ENCODE measurements at regions not wholly inside any gene's neighbourhood (a gene's known extent, or its start where the extent isn't known, plus 50 kb on each side); places are given as distances from the start of the nearest gene placed in this dataset.

- no peak for DNase-seq
These were observed 303.3 kb downstream of the IRF8 start for GRCh38 chr16:86202267-86202666.

GRCh38 chr16:86202760-86203426, 303.9 kb downstream of the IRF8 start:
- DNase-seq: no peak

DNA sequence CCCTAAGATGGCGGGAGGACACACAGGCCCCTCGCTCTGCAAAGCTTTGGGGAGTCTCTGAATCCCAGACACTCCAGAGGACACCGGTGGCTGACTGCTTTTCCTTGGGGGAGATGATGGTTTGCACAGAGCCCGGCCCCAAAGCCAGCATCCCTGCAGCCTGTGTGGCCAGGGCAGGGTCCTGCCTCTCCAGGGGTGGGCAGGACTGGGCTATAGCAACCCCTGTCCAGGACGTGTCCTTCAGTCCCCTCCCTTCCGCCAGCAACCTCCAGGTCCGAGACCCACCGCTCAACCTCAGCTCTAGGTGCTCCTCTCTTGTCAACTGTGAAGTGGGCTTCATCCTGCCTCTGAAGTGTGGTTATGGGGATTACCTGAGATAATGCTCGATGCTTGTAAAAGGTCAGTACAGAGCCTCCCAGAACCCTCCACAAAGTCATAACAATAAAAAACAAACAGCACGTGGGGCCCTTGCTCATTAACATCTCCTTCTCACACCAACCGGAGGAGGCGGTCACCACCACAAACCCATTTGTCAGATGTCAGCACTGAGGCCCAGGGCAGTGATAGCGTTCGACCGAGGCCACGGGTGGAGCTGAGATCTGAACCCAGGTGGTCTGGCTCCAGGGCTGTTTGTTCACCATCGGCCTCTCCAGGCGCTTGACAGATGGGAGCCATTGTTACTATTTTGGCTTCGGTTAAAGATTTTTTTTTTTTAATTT, 304.8 kb downstream of the IRF8 start:
- DNase-seq: no peak

GRCh38 chr16:86205521-86206245, 304.6 kb upstream of the FOXF1 start:
- DNase-seq: no peak

- DNase-seq: no peak
These were observed 303.0 kb upstream of the FOXF1 start for GRCh38 chr16:86207350-86207749.

DNA sequence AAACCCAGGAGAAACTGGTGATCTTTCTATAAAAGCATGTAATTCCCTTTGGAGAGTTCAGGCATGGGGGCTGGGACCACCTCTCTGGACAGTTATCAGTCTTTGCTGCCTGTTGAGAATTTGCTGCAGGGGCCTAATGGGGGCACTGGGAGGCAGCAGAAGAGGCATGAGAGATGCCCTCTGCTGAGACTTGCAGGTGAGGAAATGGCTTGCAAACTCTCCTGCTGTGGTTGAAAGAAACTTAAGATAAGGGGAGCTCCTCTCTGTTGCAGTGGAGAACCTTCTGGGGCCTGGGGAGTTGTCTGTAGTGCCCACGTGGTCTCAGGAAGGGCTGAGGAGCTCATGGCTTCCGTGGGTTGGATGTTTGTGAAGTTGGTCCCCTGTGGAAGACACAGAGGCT, 301.1 kb upstream of the FOXF1 start:
- DNase-seq: no peak

DNA sequence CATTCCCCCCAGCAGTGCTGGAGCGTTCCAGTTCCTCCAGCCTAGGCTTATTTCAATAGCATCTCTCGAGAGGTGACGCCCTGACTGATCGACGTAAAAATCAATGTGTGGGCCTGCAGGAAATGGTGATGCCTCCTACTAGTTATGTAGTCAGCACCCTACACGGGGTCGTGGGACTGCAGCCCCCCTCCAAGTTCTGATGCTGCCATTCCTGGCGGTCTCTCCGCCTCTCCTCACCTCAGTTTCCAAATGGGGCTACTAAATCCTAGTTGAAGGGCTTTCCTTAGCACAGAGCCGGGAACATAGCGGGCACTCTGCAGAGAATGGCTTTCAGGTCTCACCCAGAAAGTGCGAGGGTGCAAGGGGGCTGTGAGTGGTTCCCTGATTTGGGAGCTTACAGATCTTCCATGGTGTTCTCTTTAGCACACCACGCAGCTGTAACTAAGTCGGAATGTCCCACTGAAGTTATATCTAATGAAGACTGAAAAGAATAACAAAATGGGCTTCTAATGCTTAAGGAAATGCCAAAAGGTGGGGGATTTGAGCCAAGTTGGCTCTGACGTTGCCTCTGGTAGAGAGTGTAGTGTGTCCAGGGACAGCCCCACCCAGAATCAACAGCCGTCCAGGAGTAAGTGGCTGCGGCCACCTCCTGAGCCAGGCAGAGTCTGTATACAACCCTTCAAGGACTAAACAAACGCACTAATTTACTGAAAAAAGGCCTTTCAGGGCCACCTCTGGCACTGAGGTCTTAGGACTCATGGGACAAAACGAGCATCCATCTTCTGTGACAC, 299.7 kb upstream of the FOXF1 start:
- DNase-seq: no peak

- no peak for DNase-seq
These were observed 299.1 kb upstream of the FOXF1 start for GRCh38 chr16:86211265-86211664.

DNA sequence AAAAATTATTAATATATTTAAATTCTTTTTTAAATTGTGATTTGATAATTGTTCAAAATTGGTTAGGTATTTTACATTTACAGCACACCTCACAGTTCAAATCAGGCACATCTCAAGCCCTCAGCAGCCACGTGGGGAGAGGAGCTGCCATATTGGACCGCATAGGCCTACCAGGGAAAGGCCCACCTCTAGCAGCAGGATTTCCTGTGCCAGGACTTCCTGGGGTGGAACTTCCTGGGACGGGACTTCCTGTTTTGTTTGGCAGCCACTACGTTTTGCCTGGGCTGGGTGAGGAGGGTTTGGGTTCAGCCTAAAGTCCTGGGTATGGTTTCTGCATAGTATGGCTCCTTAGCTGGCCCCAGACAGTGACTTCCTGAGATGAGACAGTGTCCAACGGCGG, 298.5 kb upstream of the FOXF1 start:
- no peak for DNase-seq

DNA sequence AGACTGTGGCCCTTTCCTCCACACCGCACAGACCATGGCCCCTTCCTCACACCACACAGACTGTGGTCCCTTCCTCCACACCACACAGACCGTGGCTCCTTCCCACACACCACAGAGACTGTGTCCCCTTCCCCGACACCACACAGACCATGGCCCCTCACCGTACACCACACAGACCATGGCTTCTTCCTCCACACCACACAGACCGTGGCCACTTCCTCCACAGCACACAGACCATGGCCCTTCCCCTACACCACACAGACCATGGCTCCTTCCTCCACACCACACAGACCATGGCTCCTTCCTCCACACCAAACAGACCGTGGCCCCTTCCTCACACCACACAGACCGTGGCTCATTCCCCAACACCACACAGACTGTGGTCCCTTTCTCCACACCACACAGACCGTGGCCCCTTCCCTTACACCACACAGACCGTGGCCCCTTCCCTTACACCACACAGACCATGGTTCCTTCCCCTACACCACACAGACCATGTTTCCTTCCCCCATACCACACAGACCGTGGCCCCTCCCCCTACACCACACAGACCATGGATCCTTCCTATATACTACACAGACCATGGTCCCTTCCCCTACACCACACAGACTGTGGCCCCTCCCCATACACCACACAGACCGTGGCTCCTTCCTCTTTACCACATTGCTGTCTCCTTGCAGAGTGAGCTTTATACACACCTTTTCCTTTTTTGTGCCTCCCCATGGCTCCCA, 297.5 kb upstream of the FOXF1 start:
- no peak for DNase-seq

DNA sequence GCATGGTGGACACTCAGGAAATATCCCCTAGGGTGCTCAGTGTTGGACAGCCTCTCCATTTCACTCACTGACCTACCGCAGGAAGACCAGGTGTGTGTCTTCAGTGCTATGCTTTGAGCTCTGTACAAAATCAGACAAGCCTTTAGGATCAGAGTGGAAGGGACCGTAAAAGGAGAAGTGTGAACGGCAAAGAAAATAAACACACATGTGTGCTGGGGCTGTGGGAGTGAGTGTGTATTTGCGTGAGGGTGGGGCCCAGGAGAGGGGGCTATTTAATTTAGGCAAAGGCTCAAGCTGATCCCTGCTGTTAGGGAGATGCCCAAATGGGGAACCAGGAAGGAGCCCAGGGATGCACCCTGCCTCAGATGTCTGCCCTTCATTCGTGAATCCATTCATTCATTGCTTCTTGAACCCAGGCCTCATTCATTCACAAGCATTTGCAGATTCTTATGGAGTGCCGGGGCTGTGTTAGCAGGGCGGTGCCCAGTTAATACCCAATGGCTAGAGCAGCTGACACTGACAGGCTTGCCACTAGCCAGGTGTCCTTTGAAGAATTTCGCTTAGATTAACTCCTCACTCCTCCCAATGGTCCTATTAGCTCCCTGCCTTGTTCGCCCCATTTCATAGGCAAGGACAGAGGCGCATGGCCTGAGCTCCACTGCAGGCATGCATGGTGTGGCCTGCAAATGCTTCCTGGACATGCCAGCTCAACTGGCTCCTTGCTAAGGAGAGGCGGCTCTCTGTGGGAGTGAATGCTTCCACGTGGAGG, 296.7 kb upstream of the FOXF1 start:
- no peak for DNase-seq

DNA sequence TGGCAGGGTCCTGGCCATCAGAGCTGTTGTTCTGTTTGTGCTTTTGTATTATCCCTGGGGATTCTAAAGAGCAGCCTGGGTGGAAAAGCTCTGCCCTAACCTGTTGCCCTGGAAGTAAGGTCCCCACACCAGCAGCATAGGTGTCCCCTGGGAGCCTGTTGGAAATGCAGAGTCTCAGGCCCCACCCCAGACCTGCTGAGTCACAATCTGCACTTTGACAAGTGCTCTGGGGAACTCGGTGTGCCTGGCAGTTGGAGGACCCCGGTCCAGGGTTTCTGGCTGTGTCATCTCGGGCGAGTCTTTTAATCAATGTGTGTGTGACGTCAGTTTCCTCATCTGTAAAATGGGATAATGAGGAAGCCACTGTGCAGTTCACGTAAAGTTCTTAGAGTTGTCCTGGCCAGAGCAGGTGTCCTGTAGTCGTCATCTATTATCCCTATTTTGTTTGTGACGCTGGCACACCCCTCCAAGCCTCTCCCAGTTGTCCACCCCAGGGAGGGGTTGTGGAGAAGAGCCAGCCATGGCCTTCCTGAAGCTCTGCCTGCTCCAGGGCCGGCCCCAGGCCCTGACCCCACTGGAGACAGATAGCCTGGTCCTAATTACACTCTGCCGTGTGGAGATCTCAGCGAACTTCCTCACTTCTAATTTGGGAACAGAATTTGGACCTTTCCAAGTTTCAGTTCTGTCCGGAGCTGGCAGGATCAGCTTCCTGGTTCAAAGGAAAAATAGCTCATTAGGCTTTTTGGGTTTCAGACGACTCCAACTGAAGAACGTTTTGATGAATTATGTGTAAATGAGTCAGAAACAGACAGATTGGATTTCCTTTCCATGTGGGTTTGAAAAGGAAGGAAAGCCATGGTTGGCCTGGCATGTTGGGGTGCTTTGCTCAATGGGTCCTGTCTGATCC, 295.7 kb upstream of the FOXF1 start:
- no peak for DNase-seq

- DNase-seq: no peak
These were observed 294.9 kb upstream of the FOXF1 start for GRCh38 chr16:86215233-86215978.

GRCh38 chr16:86215979-86216585, 294.2 kb upstream of the FOXF1 start:
- no peak for DNase-seq

GRCh38 chr16:86216591-86216990, 293.7 kb upstream of the FOXF1 start:
- no peak for DNase-seq

GRCh38 chr16:86217001-86217890, 293.1 kb upstream of the FOXF1 start:
- no peak for DNase-seq

DNA sequence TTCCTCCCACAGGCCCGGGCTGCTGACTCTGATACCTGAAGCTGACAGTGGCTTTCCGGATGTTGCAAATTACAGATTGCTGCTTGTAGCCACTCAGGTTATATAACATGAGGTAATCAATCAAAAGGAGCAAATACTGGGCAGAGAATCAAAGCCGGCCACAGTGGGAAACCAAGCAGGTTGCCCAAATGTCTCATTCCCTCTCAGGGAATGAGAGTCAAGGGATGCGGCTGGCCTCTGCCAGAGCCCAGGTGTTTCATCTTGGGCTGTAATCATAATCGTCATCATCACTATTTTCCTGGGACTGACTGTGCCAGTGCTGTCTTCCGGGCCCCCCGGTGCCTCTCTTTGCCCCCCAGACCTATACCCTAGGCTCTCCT, 292.4 kb upstream of the FOXF1 start:
- no peak for DNase-seq

GRCh38 chr16:86218479-86219170, 291.7 kb upstream of the FOXF1 start:
- DNase-seq: no peak

All from activated CD8-positive, alpha-beta memory T cell treated with anti-CD3 and anti-CD28 coated beads, Interleukin-2, amount 50 U/mL, for 4 hours (primary cell).